ENCODE measurements at regions not wholly inside any gene's neighbourhood (a gene's known extent, or its start where the extent isn't known, plus 50 kb on each side); places are given as distances from the start of the nearest gene placed in this dataset.

- Mint-ChIP-seq H3K27ac (ENCODE audit: unreplicated experiment) (no peak overlapping the region), H3K4me3 (ENCODE audit: low read depth, unreplicated experiment) (no peak overlapping the region), H3K4me1 (ENCODE audit: low read depth, unreplicated experiment) (no peaks in the 10 kb centered on the region), H3K27me3 (ENCODE audit: unreplicated experiment) (no peaks in the 10 kb centered on the region), H3K36me3 (ENCODE audit: insufficient read depth, unreplicated experiment) (no peaks in the 10 kb centered on the region), H3K9me3 (ENCODE audit: low read depth, unreplicated experiment) (no peaks in the 10 kb centered on the region)
- CTCF ChIA-PET: no interaction called here
- intact Hi-C loops (cut with micrococcal nuclease; ENCODE audit: unreplicated experiment): no loop called here
- no peak for TF ChIP-seq CTCF (IDR thresholded peaks at IDR 0.05; ENCODE audit: unreplicated experiment)
- no TSS peak for BruUV-seq (replicated peaks)
- no peak for DNase-seq
Observed at GRCh38 chr4:171472230-171472629, 341.0 kb upstream of the GALNTL6 start.

GRCh38 chr4:171464499-171464898, 348.7 kb upstream of the GALNTL6 start:
- CTCF ChIA-PET: no interaction called here
- intact Hi-C loops (cut with micrococcal nuclease; ENCODE audit: unreplicated experiment): no loop called here
- H3K27me3 Mint-ChIP-seq (ENCODE audit: unreplicated experiment): no peaks in the 10 kb centered on the region
- no peaks in the 10 kb centered on the region for H3K36me3 Mint-ChIP-seq (ENCODE audit: insufficient read depth, unreplicated experiment)
- no peak for TF ChIP-seq CTCF (IDR thresholded peaks at IDR 0.05; ENCODE audit: unreplicated experiment)
- H3K4me3 Mint-ChIP-seq (ENCODE audit: low read depth, unreplicated experiment): no peak overlapping the region
- DNase-seq: no peak
- no peak overlapping the region for H3K27ac Mint-ChIP-seq (ENCODE audit: unreplicated experiment)
- no TSS peak for BruUV-seq (replicated peaks)
- H3K4me1 Mint-ChIP-seq (ENCODE audit: low read depth, unreplicated experiment): no peaks in the 10 kb centered on the region
- no peaks in the 10 kb centered on the region for H3K9me3 Mint-ChIP-seq (ENCODE audit: low read depth, unreplicated experiment)

- Mint-ChIP-seq H3K27ac (ENCODE audit: unreplicated experiment) (no peak overlapping the region), H3K36me3 (ENCODE audit: insufficient read depth, unreplicated experiment) (no peaks in the 10 kb centered on the region), H3K9me3 (ENCODE audit: low read depth, unreplicated experiment) (no peaks in the 10 kb centered on the region), H3K4me3 (ENCODE audit: low read depth, unreplicated experiment) (no peak overlapping the region), H3K27me3 (ENCODE audit: unreplicated experiment) (no peaks in the 10 kb centered on the region), H3K4me1 (ENCODE audit: low read depth, unreplicated experiment) (no peaks in the 10 kb centered on the region)
- CTCF ChIA-PET: no interaction called here
- intact Hi-C loops (cut with micrococcal nuclease; ENCODE audit: unreplicated experiment): no loop called here
- no TSS peak for BruUV-seq (replicated peaks)
- no peak for DNase-seq
- no peak for TF ChIP-seq CTCF (IDR thresholded peaks at IDR 0.05; ENCODE audit: unreplicated experiment)
Observed at GRCh38 chr4:171461191-171461590, 352.0 kb upstream of the GALNTL6 start.

- no peak for TF ChIP-seq CTCF (IDR thresholded peaks at IDR 0.05; ENCODE audit: unreplicated experiment)
- BruUV-seq (replicated peaks): no TSS peak
- Mint-ChIP-seq H3K9me3 (ENCODE audit: low read depth, unreplicated experiment) (no peaks in the 10 kb centered on the region), H3K27ac (ENCODE audit: unreplicated experiment) (no peak overlapping the region), H3K27me3 (ENCODE audit: unreplicated experiment) (no peaks in the 10 kb centered on the region), H3K4me1 (ENCODE audit: low read depth, unreplicated experiment) (no peaks in the 10 kb centered on the region), H3K36me3 (ENCODE audit: insufficient read depth, unreplicated experiment) (no peaks in the 10 kb centered on the region), H3K4me3 (ENCODE audit: low read depth, unreplicated experiment) (no peak overlapping the region)
- DNase-seq: no peak
- intact Hi-C loops (cut with micrococcal nuclease; ENCODE audit: unreplicated experiment): no loop called here
- CTCF ChIA-PET: no interaction called here
Observed at GRCh38 chr4:171448919-171449481, 364.2 kb upstream of the GALNTL6 start.
